ENCODE measurements at regions not wholly inside any gene's neighbourhood (a gene's known extent, or its start where the extent isn't known, plus 50 kb on each side); places are given as distances from the start of the nearest gene placed in this dataset.
"Not testable (repeated sequence)": the region's sequence is repeated elsewhere in the genome, so short reads cannot be mapped to it uniquely, and the experiment has no call there.

GRCh38 chr3:106446271-106446670 lies 577.5 kb upstream of the CBLB start:
- no peak for TF ChIP-seq POLR2A (IDR thresholded peaks at IDR 0.05)
- no peak for TF ChIP-seq EP300 (IDR thresholded peaks at IDR 0.05)
- no peak for TF ChIP-seq CTCF (IDR thresholded peaks at IDR 0.05)
- TF ChIP-seq POLR2AphosphoS5 (IDR thresholded peaks at IDR 0.05) = no peak
- H3K4me1 ChIP-seq = no peaks in the 10 kb centered on the region
- no peak for DNase-seq
- ATAC-seq (ENCODE audit: low FRiP score in 2 of 2) = no peak
- H3K9me3 ChIP-seq = no peaks in the 10 kb centered on the region
- no peaks in the 10 kb centered on the region for H3K36me3 ChIP-seq
- no peak overlapping the region for H3K4me3 ChIP-seq
- H3K27me3 ChIP-seq = no peaks in the 10 kb centered on the region
- no peak overlapping the region for H3K27ac ChIP-seq
- 52 to 73% methylated on average over 3 to 4 of the region's 4 CpGs for WGBS, 2 donors

DNA sequence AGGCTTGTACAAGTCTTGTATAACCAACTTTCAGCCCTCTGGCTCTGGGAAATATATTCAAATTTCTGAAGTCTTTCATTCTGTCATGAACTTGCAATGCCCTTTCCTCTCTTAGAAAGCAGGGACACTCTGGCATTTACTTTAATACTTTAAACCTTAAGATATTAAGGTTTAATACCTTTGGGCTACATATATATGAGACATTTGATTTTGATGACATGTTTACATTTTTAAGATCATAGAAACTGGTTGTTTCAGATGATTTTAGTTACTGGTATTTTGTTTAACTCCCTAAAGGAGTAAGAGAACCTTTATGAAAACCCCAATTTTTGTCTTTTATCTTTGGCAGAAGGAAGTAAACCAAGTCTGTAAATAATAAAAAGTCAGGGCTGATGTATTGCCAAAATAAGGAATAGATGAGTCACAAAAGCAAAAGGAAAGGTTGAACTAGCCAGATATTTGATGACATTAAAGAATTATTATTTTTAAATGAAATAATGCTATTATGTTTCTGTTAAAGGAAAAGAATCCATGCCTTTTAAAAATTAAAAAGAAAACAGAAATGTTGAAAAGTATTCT lies 579.0 kb upstream of the CBLB start:
- TF ChIP-seq POLR2AphosphoS5 (IDR thresholded peaks at IDR 0.05) (no peak), POLR2A (IDR thresholded peaks at IDR 0.05) (no peak), EP300 (IDR thresholded peaks at IDR 0.05) (no peak), CTCF (IDR thresholded peaks at IDR 0.05) (no peak)
- ATAC-seq (ENCODE audit: low FRiP score in 2 of 2) = no peak

GRCh38 chr3:106448372-106448966 lies 579.7 kb upstream of the CBLB start:
- not testable (repeated sequence) for ATAC-seq (ENCODE audit: low FRiP score in 2 of 2); DNase-seq; H3K36me3 ChIP-seq; H3K27ac ChIP-seq; H3K9me3 ChIP-seq; H3K4me3 ChIP-seq; H3K27me3 ChIP-seq; H3K4me1 ChIP-seq
- WGBS, 2 donors = 87 to 93% methylated on average over 3 of the region's 3 CpGs

More for the DNA sequence above, 579.0 kb upstream of the CBLB start:
- Histone ChIP-seq H3K4me1 (no peaks in the 10 kb centered on the region), H3K36me3 (no peaks in the 10 kb centered on the region), H3K27me3 (no peaks in the 10 kb centered on the region), H3K9me3 (no peaks in the 10 kb centered on the region), H3K4me3 (no peak overlapping the region), H3K27ac (no peak overlapping the region)
- DNase-seq = no peak

DNA sequence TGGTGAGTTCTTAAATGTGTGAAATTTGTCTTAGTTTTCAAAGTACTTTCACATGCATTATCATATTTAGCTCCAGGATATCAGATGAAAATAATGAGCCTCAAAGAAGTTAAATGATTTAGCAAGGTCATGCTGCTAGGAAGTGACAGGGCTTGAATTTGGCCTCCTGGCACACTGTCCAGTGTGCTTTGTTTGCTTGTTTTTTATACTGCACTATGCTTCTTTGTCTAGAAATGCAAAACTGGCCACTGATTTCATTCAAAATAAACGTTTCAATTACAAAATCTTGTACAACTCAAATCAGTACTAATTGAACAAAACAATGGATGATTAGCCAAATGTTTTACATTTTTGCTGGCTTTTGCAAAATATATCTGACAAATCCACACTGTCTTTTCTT lies 583.3 kb upstream of the CBLB start:
- DNase-seq (no peak), ATAC-seq (ENCODE audit: low FRiP score in 2 of 2) (no peak)
- TF ChIP-seq POLR2A (IDR thresholded peaks at IDR 0.05) (no peak), POLR2AphosphoS5 (IDR thresholded peaks at IDR 0.05) (no peak), CTCF (IDR thresholded peaks at IDR 0.05) (no peak), EP300 (IDR thresholded peaks at IDR 0.05) (no peak)
- Histone ChIP-seq H3K4me3 (no peak overlapping the region), H3K36me3 (no peaks in the 10 kb centered on the region), H3K9me3 (no peaks in the 10 kb centered on the region), H3K27me3 (no peaks in the 10 kb centered on the region), H3K27ac (no peak overlapping the region), H3K4me1 (no peaks in the 10 kb centered on the region)
- WGBS, 2 donors = 0 to 29% methylated on average over 1 of the region's 1 CpG

DNA sequence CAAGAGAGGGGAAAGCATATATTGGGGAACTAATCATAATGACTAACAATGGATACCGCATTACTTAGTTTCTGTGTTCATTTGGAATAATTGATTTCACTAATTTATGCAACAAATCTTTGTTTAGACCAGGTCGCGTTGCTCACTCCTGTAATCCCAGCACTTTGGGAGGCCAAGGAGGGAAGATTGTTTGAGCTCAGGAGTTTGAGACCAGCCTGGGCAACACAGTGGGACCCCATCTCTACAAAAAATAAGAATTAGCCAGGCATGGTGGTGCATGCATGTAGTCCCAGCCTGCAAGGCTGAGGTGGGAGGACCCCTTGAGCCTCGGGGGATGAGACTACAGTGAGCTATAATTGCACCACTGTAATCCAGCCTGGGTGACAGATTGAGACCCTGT lies 585.7 kb upstream of the CBLB start:
- no peak for DNase-seq
- no peaks in the 10 kb centered on the region for H3K27me3 ChIP-seq
- no peaks in the 10 kb centered on the region for H3K9me3 ChIP-seq
- no peak overlapping the region for H3K4me3 ChIP-seq
- ATAC-seq (ENCODE audit: low FRiP score in 2 of 2) = no peak
- TF ChIP-seq CTCF (IDR thresholded peaks at IDR 0.05) (no peak), EP300 (IDR thresholded peaks at IDR 0.05) (no peak), POLR2A (IDR thresholded peaks at IDR 0.05) (no peak)
- no peaks in the 10 kb centered on the region for H3K36me3 ChIP-seq
- H3K4me1 ChIP-seq = no peaks in the 10 kb centered on the region
- no peak overlapping the region for H3K27ac ChIP-seq
- 87 to 88% methylated on average over 4 of the region's 4 CpGs for whole genome bisulfite sequencing, 2 donors

Measured in upper lobe of left lung (tissue), 6 donors.